ENCODE measurements at regions not wholly inside any gene's neighbourhood (a gene's known extent, or its start where the extent isn't known, plus 50 kb on each side); places are given as distances from the start of the nearest gene placed in this dataset.

- DNase-seq, result no peak
- H3K27ac ChIP-seq (ENCODE audit: low read depth, low read length), result no peak overlapping the region
- Mint-ChIP-seq H3K27ac (no peak overlapping the region), H3K27me3 (ENCODE audit: insufficient read depth) (no peaks in the 10 kb centered on the region), H3K36me3 (ENCODE audit: low read depth) (no peaks in the 10 kb centered on the region), H3K4me3 (no peak overlapping the region), H3K9me3 (peaks cover 35% of the 10 kb centered on the region), H3K4me1 (no peaks in the 10 kb centered on the region)
- WGBS, 2 experiments (ENCODE audit: insufficient coverage in 1 of 2, insufficient read length in 1 of 2), result 88% methylated on average over 1 of the region's 1 CpG; no CpG with 5 or more reads in 1 of the 2 experiments
- H3K9ac ChIP-seq (ENCODE audit: extremely low read depth, low read length, poor library complexity, severe bottlenecking), result no peak overlapping the region
- no peak overlapping the region for H3K4me3 ChIP-seq (ENCODE audit: low read length)
- H3K27me3 ChIP-seq (ENCODE audit: control insufficient read depth, insufficient read depth, low read length, poor library complexity, severe bottlenecking), result no peaks in the 10 kb centered on the region
- no peak for TF ChIP-seq CTCF (conservative IDR thresholded peaks at IDR 0.05)
- no peaks in the 10 kb centered on the region for H3K4me1 ChIP-seq (ENCODE audit: control insufficient read depth, insufficient read depth, low read length)
- H3K36me3 ChIP-seq (ENCODE audit: control insufficient read depth, insufficient read depth, low read length), result no peaks in the 10 kb centered on the region
- peaks cover 24% of the 10 kb centered on the region for H3K9me3 ChIP-seq (ENCODE audit: control insufficient read depth, low read length)
Measured at GRCh38 chr10:75302029-75302428, 66.3 kb upstream of the COMTD1 start.

- Histone ChIP-seq H3K9ac (ENCODE audit: extremely low read depth, low read length, poor library complexity, severe bottlenecking) (no peak overlapping the region), H3K9me3 (ENCODE audit: control insufficient read depth, low read length) (peaks cover 8% of the 10 kb centered on the region), H3K27ac (ENCODE audit: low read depth, low read length) (peak overlapping the region; percentile 96), H3K27me3 (ENCODE audit: control insufficient read depth, insufficient read depth, low read length, poor library complexity, severe bottlenecking) (peaks cover 37% of the 10 kb centered on the region), H3K4me3 (ENCODE audit: low read length) (no peak overlapping the region), H3K36me3 (ENCODE audit: control insufficient read depth, insufficient read depth, low read length) (no peaks in the 10 kb centered on the region), H3K4me1 (ENCODE audit: control insufficient read depth, insufficient read depth, low read length) (no peaks in the 10 kb centered on the region)
- WGBS, 2 experiments (ENCODE audit: insufficient coverage in 1 of 2, insufficient read length in 1 of 2), result 60 to 68% methylated on average over 1 to 2 of the region's 2 CpGs
- Mint-ChIP-seq H3K9me3 (peaks cover 19% of the 10 kb centered on the region), H3K4me1 (peaks cover 2% of the 10 kb centered on the region), H3K36me3 (ENCODE audit: low read depth) (no peaks in the 10 kb centered on the region), H3K27me3 (ENCODE audit: insufficient read depth) (peaks cover 25% of the 10 kb centered on the region), H3K27ac (no peak overlapping the region), H3K4me3 (no peak overlapping the region)
- no peak for DNase-seq
- TF ChIP-seq CTCF (conservative IDR thresholded peaks at IDR 0.05), result no peak
Measured at GRCh38 chr10:75297021-75297599, 61.4 kb upstream of the COMTD1 start.

GRCh38 chr10:75295868-75296441 is 60.2 kb upstream of the COMTD1 start:
- peak overlapping the region; percentile 59 for H3K4me3 ChIP-seq (ENCODE audit: low read length)
- H3K27me3 ChIP-seq (ENCODE audit: control insufficient read depth, insufficient read depth, low read length, poor library complexity, severe bottlenecking), result peaks cover 41% of the 10 kb centered on the region
- peak overlapping the region; percentile 96 for H3K27ac ChIP-seq (ENCODE audit: low read depth, low read length)

More at GRCh38 chr10:75295868-75296441, 60.2 kb upstream of the COMTD1 start:
- Mint-ChIP-seq H3K4me1 (peaks cover 2% of the 10 kb centered on the region), H3K36me3 (ENCODE audit: low read depth) (no peaks in the 10 kb centered on the region), H3K27me3 (ENCODE audit: insufficient read depth) (peaks cover 36% of the 10 kb centered on the region), H3K4me3 (no peak overlapping the region), H3K27ac (no peak overlapping the region), H3K9me3 (peaks cover 13% of the 10 kb centered on the region)
- WGBS, 2 experiments (ENCODE audit: insufficient coverage in 1 of 2, insufficient read length in 1 of 2), result 73 to 93% methylated on average over 8 to 10 of the region's 10 CpGs
- Histone ChIP-seq H3K9me3 (ENCODE audit: control insufficient read depth, low read length) (peaks cover 3% of the 10 kb centered on the region), H3K4me1 (ENCODE audit: control insufficient read depth, insufficient read depth, low read length) (no peaks in the 10 kb centered on the region), H3K9ac (ENCODE audit: extremely low read depth, low read length, poor library complexity, severe bottlenecking) (no peak overlapping the region), H3K36me3 (ENCODE audit: control insufficient read depth, insufficient read depth, low read length) (no peaks in the 10 kb centered on the region)
- TF ChIP-seq CTCF (conservative IDR thresholded peaks at IDR 0.05), result no peak
- DNase-seq, result no peak
